HS-27A (cell line): ENCODE measurements at regions not wholly inside any gene's neighbourhood (a gene's known extent, or its start where the extent isn't known, plus 50 kb on each side); places are given as distances from the start of the nearest gene placed in this dataset.

Source experiments
- DNase-seq: peaks from one replicate; pipeline ENCODE4 v3.0.0-alpha.2; 2012; ENCODE audit warnings: low read depth, missing footprints

GRCh38 chr18:73313476-73313875 lies 445.7 kb upstream of the NETO1 start:
- DNase-seq, result no peak

- DNase-seq, result no peak
Measured at GRCh38 chr18:73296686-73297085, 428.9 kb upstream of the NETO1 start.

- no peak for DNase-seq
Measured at GRCh38 chr18:73292156-73292555, 424.4 kb upstream of the NETO1 start.

GRCh38 chr18:73288813-73289212 lies 421.0 kb upstream of the NETO1 start:
- no peak for DNase-seq

GRCh38 chr18:73286584-73286983 lies 418.8 kb upstream of the NETO1 start:
- DNase-seq, result no peak

- no peak for DNase-seq
Measured at GRCh38 chr18:73283788-73284187, 416.0 kb upstream of the NETO1 start.

- no peak for DNase-seq
Measured at GRCh38 chr18:73283032-73283431, 415.2 kb upstream of the NETO1 start.

- no peak for DNase-seq
Measured at GRCh38 chr18:73279498-73279897, 411.7 kb upstream of the NETO1 start.

GRCh38 chr18:73274812-73275621 lies 407.2 kb upstream of the NETO1 start:
- no peak for DNase-seq

- no peak for DNase-seq
Measured at GRCh38 chr18:73270920-73271634, 403.3 kb upstream of the NETO1 start.

- no peak for DNase-seq
Measured at GRCh38 chr18:73264562-73264921, 396.8 kb upstream of the NETO1 start.

- DNase-seq, result no peak
Measured at GRCh38 chr18:73261923-73262322, 394.1 kb upstream of the NETO1 start.

- no peak for DNase-seq
Measured at GRCh38 chr18:73261243-73261642, 393.5 kb upstream of the NETO1 start.

- no peak for DNase-seq
Measured at GRCh38 chr18:73258375-73259087, 390.7 kb upstream of the NETO1 start.

- DNase-seq, result no peak
Measured at GRCh38 chr18:73254564-73254963, 386.8 kb upstream of the NETO1 start.

- no peak for DNase-seq
Measured at GRCh38 chr18:73249030-73249429, 381.2 kb upstream of the NETO1 start.

GRCh38 chr18:73246763-73247162 lies 379.0 kb upstream of the NETO1 start:
- no peak for DNase-seq

GRCh38 chr18:73245345-73245744 lies 377.6 kb upstream of the NETO1 start:
- DNase-seq, result no peak

- no peak for DNase-seq
Measured at GRCh38 chr18:73244401-73244800, 376.6 kb upstream of the NETO1 start.

GRCh38 chr18:73240899-73241298 lies 373.1 kb upstream of the NETO1 start:
- no peak for DNase-seq

GRCh38 chr18:73235921-73236320 lies 368.1 kb upstream of the NETO1 start:
- no peak for DNase-seq

GRCh38 chr18:73235491-73235890 lies 367.7 kb upstream of the NETO1 start:
- DNase-seq, result no peak

- no peak for DNase-seq
Measured at GRCh38 chr18:73232933-73233332, 365.1 kb upstream of the NETO1 start.
